HG03354 (cell line): ENCODE measurements at regions not wholly inside any gene's neighbourhood (a gene's known extent, or its start where the extent isn't known, plus 50 kb on each side); places are given as distances from the start of the nearest gene placed in this dataset.

Experiments used
- ATAC-seq: cut with Tn5 transposase; IDR thresholded peaks from one replicate; pipeline ENCODE4 v1.9.1; 2021; ENCODE audit warnings: mild to moderate bottlenecking; ENCODE audit not compliant: unreplicated experiment, poor library complexity, severe bottlenecking

DNA sequence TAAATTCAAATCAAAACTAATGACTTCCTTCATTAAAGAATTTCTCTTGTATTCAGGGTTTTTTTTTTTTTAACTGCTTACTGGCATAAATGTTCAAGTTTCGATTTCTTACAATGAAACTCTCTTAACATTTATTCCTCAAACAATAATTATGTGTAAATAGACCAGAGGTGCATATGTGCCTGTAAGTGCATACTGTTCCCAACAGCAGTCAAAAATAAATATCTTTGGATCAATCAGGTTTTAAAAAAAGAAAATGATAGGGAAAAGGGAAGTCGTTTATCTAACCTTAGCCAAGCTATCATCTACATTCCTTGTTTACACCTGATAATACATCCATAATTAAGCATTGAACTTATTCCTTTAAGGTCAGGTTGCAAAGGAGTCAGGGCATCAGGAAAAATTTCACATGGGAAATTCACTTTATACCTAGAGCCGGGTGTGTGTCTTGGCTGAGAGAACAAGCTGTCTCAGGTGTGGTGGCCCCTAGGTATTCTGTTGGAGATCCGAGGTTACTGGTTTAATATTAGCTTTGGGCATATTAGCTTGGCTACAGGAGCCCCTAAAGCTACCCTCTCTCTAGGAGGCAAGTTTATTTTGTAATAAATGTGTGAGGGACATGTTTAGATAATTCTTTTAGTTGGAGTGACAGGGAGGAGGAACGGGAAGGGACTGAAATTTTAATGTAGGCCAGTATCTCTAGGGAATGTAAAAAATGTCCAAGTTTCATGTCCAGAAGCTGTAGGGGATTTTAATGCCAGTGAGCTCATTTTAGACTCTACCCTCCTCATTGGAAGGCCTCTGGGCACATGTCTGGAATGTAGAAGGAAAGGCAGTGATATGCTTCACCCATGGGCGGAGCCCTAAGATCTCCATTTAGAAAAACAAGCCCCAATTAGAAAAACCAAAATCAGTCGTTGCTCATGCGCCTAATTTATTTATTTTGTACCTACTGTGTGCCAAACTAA lies 327.9 kb upstream of the PROX1 start:
- ATAC-seq, result no peak

DNA sequence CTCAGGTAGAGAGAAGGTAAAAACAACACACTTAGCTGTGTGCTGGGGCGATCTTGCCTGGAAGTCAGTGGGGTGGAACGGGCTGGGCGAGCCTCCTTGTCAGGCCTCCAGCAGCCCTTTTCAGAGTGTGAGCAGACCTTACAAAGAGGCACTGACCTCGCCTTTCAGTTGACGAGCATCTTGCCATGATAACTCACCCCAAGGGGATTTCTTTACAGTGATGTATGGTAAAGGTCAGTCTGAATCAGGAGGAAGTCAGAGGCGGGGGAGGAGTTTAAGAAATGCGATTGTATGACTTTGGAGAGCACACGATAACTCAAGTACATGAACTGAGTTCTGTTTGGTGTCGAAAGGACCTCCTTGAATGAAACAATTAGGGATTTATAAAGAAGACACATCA lies 326.5 kb upstream of the PROX1 start:
- no peak for ATAC-seq

DNA sequence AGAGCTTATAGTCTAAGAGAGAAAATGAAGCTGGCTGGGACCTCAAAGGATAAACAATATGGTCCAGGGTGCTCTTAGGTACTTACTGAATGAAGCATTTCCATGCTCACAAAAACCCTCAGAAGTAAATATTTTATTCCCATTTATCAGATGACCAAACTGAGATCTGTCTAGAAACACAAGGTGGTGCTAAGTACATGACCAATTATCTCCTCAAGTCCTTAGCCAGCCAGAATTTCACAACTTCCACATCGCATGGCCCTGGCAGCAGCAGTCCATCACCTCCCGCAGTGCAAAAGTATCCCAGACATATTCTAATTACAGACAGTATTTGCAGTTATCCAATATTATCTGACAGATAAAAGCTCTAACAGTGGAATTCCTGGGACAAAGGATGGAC lies 321.7 kb upstream of the PROX1 start:
- no peak for ATAC-seq

DNA sequence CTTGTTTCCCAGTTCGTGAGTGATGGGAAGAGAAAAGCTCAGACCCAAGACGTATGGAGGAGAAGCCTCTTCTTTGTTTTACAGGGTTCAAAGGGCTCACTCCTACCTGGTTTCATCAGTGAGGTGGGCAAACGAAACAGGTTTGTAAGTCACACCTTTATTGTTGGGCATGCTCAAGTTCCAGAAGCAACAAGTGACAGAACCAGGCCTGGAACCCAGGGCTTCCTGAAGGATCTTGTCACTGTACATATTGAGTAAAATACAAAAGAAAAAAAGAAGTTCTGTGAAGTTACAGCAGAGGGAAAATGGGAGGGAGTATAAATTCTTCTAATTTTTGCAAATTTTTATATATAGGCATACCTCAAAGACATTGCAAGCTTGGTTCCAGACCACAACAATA lies 320.9 kb upstream of the PROX1 start:
- no peak for ATAC-seq

GRCh38 chr1:213669512-213669911 lies 318.3 kb upstream of the PROX1 start:
- no peak for ATAC-seq

GRCh38 chr1:213669964-213670691 lies 317.6 kb upstream of the PROX1 start:
- ATAC-seq, result no peak

GRCh38 chr1:213670692-213671023 lies 317.1 kb upstream of the PROX1 start:
- ATAC-seq, result no peak

DNA sequence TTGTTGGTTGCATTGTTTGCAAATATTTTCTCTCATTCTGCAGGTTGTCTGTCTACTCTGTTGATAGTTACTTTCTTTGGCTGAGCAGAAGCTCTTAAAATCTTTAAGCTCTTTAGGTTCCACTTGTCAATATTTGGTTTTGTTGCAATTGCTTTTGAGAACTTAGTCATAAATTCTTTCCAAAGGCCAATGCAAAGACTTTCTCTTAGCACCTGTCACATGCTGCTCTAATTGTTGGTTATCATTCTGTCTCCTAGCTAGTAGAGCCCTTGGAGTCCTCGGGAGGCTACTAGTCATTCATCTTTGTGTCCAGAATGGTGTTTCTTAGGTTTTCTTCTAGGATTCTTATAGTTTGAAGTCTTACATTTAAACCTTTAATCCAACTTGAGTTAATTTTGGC lies 312.7 kb upstream of the PROX1 start:
- ATAC-seq, result no peak

DNA sequence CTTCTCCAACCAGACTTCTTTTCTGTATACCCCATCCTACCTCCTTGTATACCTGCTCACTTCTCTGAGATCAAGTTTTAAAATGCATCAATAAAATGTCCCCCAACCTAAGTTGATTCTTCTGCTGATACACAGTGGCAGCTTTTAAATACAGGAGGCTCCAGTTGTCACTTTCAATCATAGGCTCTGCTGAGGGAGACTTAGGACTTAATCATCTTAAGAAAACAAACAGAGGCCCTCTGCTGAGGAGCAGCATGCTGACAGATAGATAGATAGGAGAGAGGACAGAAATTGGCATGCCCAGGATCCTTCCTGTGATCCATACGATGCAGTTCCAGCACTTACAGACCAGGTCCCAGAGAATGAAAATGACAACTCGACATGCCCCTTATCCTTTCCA lies 311.0 kb upstream of the PROX1 start:
- no peak for ATAC-seq

GRCh38 chr1:213678348-213678747 lies 309.4 kb upstream of the PROX1 start:
- no peak for ATAC-seq

DNA sequence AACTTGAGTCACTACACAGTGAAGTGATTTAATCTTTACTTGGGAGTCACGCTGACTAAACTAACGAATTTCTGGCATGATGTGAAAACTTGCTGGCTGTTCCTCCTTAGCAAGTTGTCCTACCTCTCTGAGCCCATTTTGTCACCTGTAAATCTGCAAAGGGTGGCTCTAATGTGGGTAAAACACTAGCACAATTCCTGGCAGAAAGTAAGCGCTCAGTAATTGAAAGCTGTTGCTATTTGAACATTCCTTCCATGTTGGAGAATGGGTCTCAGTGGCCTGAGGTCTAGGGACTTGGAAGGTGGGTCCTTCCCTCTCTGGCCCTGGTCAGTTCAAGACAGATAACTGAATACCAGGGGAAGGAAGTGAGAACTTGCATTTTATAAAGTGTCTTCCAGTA lies 309.0 kb upstream of the PROX1 start:
- no peak for ATAC-seq

- no peak for ATAC-seq
Measured at GRCh38 chr1:213679153-213679552, 308.6 kb upstream of the PROX1 start.

DNA sequence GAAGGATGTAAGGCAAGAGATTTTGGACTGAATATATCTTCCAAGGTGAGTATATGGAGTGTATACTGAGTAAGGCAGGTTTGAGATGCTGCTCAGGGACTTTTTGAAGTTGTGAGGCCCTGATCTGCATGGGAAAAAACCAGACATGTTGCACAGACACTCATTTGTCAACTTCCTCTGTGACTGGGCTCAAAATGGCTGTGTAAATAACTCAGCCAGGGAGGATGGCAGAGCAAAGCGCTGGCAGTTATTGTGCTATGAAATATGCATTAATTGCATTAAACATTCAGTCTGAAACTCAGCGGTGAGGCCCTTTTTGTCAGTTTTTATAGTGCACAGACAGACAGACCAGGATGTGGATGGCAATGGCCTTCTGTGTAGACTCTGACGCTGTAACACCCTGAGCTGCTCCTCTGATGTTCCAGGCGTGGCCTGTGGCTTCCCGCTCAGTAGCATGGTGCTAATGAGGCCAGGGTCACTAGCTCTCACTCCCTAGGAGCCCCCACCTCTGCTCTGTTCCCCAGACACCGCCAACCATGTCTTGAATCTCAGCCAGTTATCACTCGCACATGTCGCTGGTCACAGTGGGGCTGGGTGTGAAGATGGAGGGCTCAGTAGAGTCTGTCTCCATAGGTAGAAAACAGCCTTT lies 307.0 kb upstream of the PROX1 start:
- no peak for ATAC-seq

DNA sequence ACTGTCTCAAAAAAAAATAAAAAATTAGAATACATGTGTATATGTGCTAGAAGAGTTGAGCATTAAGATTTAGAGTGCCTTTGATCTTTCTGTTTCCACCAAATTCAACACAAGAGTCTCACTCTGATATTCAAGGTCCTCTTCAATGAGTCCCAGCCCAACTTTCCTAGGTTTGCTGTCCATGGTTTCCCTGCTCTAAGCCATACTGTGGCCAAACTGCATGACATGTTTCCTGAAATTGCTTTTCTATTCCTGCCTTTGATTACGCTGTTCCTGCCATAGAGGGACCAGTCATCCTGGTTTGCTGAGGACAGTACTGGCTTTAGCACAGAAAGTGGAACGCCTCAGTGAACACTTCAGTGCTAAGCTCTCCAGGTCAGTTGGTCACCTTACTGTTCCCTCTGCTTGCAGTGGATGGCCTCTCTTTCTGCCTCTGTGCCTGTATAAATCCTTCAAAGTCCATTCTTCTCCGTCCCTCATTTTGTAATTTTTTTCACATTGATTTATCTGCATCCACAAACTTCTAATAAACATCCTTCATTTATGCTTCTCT lies 305.9 kb upstream of the PROX1 start:
- no peak for ATAC-seq

- no peak for ATAC-seq
Measured at GRCh38 chr1:213683529-213683928, 304.2 kb upstream of the PROX1 start.

DNA sequence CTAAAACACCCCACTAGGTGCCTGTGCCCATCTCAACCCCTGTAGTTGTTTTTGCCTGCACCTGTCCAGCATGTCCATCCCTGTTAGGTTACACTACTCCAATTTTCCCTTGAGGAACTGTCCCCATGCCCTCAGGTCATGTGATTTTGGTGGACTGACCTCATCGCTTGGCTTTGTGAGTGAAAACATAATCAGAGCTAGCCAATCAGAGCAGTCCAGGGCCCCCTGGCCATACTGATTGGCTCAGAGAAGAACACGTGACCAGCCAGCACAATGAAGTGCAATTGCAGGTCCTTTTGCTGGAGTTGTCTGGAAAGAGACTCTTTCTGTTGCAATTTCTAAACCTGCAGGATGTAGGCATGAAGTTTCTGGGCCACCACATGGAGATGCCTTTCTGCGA lies 303.3 kb upstream of the PROX1 start:
- ATAC-seq, result no peak

- no peak for ATAC-seq
Measured at GRCh38 chr1:213685992-213686582, 301.7 kb upstream of the PROX1 start.

DNA sequence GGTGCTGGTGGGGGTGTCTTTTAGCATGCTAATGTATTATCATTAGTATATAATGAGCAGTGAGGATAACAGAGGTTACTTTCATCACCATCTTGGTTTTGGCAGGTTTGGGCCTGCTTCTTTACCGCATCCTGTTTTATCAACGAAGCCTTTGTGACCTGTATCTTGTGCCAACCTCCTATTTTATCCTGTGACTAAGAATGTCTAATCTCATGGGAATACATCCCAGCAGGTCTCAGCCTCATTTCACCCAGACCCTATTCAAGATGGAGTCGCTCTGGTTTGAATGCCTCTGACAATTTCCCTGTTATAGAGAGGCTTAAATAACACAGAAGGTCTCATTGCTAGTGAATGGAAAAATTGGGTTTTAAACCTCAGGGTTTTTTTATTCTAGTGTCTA lies 300.8 kb upstream of the PROX1 start:
- ATAC-seq, result no peak

- ATAC-seq, result no peak
Measured at GRCh38 chr1:213687832-213688231, 299.9 kb upstream of the PROX1 start.

- ATAC-seq, result no peak
Measured at GRCh38 chr1:213688655-213689054, 299.1 kb upstream of the PROX1 start.
